ENCODE measurements at regions not wholly inside any gene's neighbourhood (a gene's known extent, or its start where the extent isn't known, plus 50 kb on each side); places are given as distances from the start of the nearest gene placed in this dataset.

DNA sequence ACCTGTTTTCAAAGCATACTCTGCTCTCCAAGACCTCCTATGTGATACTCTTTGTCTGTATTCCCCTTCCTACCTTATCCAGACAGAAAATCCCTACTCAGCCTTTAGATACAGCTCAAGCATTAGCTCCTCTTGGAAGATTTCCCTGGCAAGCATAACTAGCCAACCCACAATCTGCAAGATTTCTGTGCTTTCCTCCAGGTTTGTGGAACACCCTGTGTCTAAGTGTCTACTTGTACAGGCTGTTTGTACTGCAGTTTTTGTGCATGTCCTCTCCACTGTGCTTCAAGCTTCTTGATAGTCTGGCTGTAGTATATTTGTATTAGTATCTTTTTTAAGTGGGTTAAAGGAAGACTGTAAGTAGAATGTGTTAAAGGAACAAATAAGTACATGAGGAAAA, 203.7 kb downstream of the RFC3 start:
- Histone ChIP-seq H2AFZ (ENCODE audit: low read depth, low read length) (no peak overlapping the region), H3K27me3 (ENCODE audit: insufficient read depth, low read length) (no peaks in the 10 kb centered on the region), H3K4me3 (ENCODE audit: low read length) (no peak overlapping the region), H3K9me3 (ENCODE audit: low read length) (peaks cover 2% of the 10 kb centered on the region), H3K4me1 (ENCODE audit: insufficient read depth, low read length) (no peaks in the 10 kb centered on the region), H3K36me3 (ENCODE audit: insufficient read depth, low read length) (no peaks in the 10 kb centered on the region)

DNA sequence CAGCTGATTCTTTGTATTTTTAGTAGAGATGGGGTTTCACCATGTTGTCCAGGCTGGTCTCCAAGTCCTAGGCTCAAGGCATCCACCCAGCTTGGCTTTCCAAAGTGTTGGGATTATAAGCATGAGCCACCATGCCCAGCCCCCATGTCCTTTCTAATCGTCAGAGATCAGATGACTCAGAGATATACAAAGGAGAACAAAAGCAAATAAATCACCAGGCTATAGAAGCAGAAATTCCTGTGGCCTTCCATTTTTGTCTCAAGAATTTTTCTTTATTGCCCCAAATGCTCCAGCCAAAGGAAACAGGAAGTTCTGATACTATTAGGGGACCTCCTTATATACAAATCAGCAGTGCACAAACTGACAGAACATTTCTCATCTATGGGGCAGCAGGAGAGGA, 207.8 kb downstream of the RFC3 start:
- H3K36me3 ChIP-seq (ENCODE audit: insufficient read depth, low read length) = no peaks in the 10 kb centered on the region
- H3K9me3 ChIP-seq (ENCODE audit: low read length) = peaks cover 2% of the 10 kb centered on the region
- no peaks in the 10 kb centered on the region for H3K4me1 ChIP-seq (ENCODE audit: insufficient read depth, low read length)
- no peak overlapping the region for H3K4me3 ChIP-seq (ENCODE audit: low read length)
- H3K27me3 ChIP-seq (ENCODE audit: insufficient read depth, low read length) = no peaks in the 10 kb centered on the region
- no peak overlapping the region for H2AFZ ChIP-seq (ENCODE audit: low read depth, low read length)

DNA sequence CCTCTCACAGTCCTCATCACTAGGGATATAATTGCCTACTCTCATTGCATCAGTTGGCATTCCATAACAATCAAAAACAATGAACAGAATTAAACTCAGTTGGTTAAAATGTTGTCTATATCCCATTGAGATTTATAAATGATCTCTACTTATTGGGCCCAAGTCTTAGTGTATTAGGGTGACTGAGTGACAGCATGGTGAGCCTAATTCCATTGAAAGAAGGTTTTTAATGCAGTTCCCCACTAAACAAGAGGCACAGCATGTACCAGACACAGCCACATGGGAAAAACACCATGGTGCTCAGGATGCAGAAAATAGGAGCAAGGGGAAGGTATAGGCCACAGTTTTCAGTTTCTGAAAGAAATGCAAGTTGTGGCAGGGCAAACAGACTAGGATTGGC, 208.4 kb downstream of the RFC3 start:
- no peaks in the 10 kb centered on the region for H3K27me3 ChIP-seq (ENCODE audit: insufficient read depth, low read length)
- H3K4me3 ChIP-seq (ENCODE audit: low read length) = no peak overlapping the region
- H3K4me1 ChIP-seq (ENCODE audit: insufficient read depth, low read length) = no peaks in the 10 kb centered on the region
- no peak overlapping the region for H2AFZ ChIP-seq (ENCODE audit: low read depth, low read length)
- H3K9me3 ChIP-seq (ENCODE audit: low read length) = peaks cover 2% of the 10 kb centered on the region
- H3K36me3 ChIP-seq (ENCODE audit: insufficient read depth, low read length) = no peaks in the 10 kb centered on the region

DNA sequence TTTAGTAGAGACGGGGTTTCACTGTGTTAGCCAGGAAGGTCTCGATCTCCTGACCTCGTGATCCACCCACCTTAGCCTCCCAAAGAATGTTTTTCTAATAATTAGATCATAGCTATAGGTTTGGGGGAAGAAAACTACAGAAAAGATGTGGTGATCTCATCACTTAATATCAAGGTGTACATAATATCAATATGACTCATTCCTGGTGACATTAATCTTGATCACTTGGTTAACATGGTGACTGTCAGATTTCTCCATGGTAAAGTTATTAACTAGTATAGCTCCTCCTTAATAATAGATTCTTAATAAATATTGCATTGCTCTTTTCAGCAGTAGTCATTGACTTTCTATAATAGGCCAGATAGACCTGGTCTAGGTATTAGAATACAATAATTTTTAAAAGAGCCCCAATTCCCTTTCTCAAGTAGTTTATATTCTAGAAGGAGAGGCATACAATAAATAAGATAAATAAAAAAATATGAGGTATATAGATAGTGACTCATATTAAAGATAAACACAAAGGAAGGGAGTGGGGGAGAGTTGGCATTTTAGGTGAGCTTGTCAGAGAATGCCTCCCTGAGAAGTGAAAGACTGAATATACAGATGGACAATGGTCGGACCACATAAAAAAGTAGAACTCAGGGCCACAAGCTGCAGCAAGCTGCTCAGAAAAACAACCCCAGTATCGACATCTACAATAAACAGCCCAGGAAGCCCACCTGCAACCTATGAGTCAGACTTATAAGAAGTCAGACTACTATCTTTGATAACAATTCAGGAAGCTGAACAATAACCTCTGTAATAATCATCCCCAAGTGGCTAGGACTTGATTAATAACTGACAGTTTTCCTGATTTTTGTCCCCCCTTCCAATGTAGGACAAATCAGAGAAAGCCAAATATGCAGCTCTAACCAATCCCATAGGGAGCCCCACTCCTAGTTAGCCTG, 210.8 kb downstream of the RFC3 start:
- Histone ChIP-seq H3K4me1 (ENCODE audit: insufficient read depth, low read length) (no peaks in the 10 kb centered on the region), H3K9me3 (ENCODE audit: low read length) (no peaks in the 10 kb centered on the region), H3K27me3 (ENCODE audit: insufficient read depth, low read length) (no peaks in the 10 kb centered on the region), H3K36me3 (ENCODE audit: insufficient read depth, low read length) (no peaks in the 10 kb centered on the region), H2AFZ (ENCODE audit: low read depth, low read length) (no peak overlapping the region), H3K4me3 (ENCODE audit: low read length) (no peak overlapping the region)

DNA sequence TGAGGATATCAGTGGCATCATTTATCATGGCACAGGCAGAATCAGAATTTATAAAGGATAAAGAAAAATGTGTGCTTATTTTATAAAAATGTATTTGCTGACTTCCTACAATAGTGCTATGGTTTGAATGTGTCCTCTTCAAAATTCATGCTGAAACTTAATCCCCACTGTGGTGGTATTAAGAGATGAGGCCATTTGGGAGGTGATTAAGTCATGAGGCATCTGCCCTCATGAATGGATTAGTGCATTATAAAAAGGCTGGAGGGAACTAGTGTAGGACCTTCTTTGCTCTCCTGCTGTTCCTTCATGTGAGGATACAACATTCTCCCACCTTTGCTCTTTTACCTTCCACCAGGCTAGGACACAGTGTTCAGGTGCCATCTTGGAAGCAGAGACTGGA, 212.8 kb downstream of the RFC3 start:
- Histone ChIP-seq H3K4me3 (ENCODE audit: low read length) (no peak overlapping the region), H3K27me3 (ENCODE audit: insufficient read depth, low read length) (no peaks in the 10 kb centered on the region), H3K9me3 (ENCODE audit: low read length) (peaks cover 4% of the 10 kb centered on the region), H3K36me3 (ENCODE audit: insufficient read depth, low read length) (no peaks in the 10 kb centered on the region), H3K4me1 (ENCODE audit: insufficient read depth, low read length) (no peaks in the 10 kb centered on the region), H2AFZ (ENCODE audit: low read depth, low read length) (no peak overlapping the region)

DNA sequence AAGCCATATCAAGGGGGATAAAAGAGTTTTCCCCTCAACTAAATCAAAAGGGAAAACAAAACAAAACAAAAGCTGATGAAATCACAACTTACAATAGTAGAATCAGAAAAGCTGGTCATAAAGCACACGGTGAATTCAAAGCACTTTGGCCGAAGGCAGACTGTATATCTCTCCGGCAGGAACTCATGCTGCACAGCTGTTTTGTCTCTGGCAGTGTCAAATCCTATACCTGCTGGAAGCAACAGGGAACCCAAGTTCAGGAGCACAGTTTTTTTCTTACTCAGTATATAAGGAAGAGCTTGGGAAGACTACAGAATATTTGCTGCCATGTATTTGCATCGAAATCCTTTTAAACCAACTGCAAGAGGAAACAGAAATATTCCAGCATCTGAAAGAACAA, 213.7 kb downstream of the RFC3 start:
- Histone ChIP-seq H3K36me3 (ENCODE audit: insufficient read depth, low read length) (no peaks in the 10 kb centered on the region), H2AFZ (ENCODE audit: low read depth, low read length) (no peak overlapping the region), H3K4me3 (ENCODE audit: low read length) (no peak overlapping the region), H3K27me3 (ENCODE audit: insufficient read depth, low read length) (no peaks in the 10 kb centered on the region), H3K4me1 (ENCODE audit: insufficient read depth, low read length) (no peaks in the 10 kb centered on the region), H3K9me3 (ENCODE audit: low read length) (peaks cover 4% of the 10 kb centered on the region)

DNA sequence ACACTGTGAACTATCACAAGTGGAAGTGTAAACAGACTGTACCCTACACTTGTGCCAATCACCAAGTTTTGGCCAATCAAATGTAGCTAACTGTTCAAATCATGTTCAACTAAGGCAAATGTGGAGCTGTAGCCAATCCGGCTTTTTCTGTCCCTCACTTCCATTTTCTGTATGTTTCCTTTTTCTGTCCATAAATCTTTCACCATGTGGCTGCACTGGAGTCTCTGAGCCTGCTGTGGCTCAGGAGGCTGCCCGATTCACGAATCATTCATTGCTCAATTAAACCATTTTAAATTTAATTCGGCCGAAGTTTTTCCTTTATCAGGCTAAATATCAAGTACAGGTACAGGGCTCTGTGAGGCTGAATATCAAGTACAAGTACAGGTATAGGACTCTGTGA, 216.5 kb downstream of the RFC3 start:
- Histone ChIP-seq H3K36me3 (ENCODE audit: insufficient read depth, low read length) (no peaks in the 10 kb centered on the region), H3K9me3 (ENCODE audit: low read length) (peaks cover 4% of the 10 kb centered on the region), H3K4me3 (ENCODE audit: low read length) (no peak overlapping the region), H3K4me1 (ENCODE audit: insufficient read depth, low read length) (peaks cover 9% of the 10 kb centered on the region), H3K27me3 (ENCODE audit: insufficient read depth, low read length) (no peaks in the 10 kb centered on the region), H2AFZ (ENCODE audit: low read depth, low read length) (no peak overlapping the region)

DNA sequence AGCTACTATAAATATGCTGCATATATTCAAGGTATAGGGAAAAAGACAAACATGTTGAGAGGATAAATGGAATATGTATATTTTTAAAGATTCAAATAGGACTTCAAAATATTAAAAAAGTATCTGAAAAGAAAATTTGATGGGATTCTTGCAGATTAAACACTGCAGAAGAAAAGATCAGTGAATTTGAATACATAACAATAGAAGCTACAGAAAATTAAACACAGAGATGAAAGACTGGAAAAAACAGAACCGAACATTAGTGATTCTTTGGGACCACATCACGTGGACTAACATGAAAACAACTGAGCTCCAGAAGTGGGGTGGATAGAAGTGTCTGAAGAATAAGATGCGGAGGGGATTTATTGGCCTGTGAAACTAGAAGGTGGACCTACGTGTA, 217.2 kb downstream of the RFC3 start:
- H3K36me3 ChIP-seq (ENCODE audit: insufficient read depth, low read length) = no peaks in the 10 kb centered on the region
- H3K4me1 ChIP-seq (ENCODE audit: insufficient read depth, low read length) = peaks cover 9% of the 10 kb centered on the region
- H2AFZ ChIP-seq (ENCODE audit: low read depth, low read length) = no peak overlapping the region
- no peak overlapping the region for H3K4me3 ChIP-seq (ENCODE audit: low read length)
- H3K9me3 ChIP-seq (ENCODE audit: low read length) = peaks cover 4% of the 10 kb centered on the region
- no peaks in the 10 kb centered on the region for H3K27me3 ChIP-seq (ENCODE audit: insufficient read depth, low read length)

DNA sequence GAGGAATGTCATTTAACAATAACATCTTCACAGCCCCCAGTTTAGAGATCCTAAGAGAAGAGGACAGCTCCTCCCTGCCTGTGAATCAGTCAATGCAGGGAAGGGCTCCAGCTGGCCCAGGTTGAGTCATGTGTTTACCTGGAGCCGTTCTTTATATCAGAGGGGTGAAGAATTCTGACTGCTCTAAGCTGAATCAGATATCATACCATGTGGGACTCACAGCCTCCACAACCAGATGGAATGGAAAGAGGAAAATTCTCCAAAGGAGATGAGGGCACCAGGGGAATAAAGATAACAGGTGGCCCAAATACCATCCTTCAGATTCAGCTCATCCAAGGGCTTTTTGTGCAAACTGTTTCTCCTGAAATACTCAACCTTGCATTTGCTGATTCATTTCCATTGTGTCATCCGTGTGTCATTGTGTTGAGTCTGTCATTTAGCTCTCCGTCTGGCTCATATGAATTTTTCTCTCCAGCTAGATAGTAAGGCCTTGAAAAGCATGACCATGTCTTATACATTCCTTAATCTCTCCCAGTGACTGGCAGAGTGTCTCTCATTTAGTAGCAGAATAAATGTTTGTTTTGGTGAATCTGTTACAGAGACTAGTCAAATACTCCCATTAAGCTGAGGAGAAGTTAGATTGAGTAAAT, 217.9 kb downstream of the RFC3 start:
- Histone ChIP-seq H3K36me3 (ENCODE audit: insufficient read depth, low read length) (no peaks in the 10 kb centered on the region), H3K4me1 (ENCODE audit: insufficient read depth, low read length) (peaks cover 9% of the 10 kb centered on the region), H3K27me3 (ENCODE audit: insufficient read depth, low read length) (no peaks in the 10 kb centered on the region), H3K9me3 (ENCODE audit: low read length) (peaks cover 4% of the 10 kb centered on the region), H2AFZ (ENCODE audit: low read depth, low read length) (no peak overlapping the region), H3K4me3 (ENCODE audit: low read length) (no peak overlapping the region)

DNA sequence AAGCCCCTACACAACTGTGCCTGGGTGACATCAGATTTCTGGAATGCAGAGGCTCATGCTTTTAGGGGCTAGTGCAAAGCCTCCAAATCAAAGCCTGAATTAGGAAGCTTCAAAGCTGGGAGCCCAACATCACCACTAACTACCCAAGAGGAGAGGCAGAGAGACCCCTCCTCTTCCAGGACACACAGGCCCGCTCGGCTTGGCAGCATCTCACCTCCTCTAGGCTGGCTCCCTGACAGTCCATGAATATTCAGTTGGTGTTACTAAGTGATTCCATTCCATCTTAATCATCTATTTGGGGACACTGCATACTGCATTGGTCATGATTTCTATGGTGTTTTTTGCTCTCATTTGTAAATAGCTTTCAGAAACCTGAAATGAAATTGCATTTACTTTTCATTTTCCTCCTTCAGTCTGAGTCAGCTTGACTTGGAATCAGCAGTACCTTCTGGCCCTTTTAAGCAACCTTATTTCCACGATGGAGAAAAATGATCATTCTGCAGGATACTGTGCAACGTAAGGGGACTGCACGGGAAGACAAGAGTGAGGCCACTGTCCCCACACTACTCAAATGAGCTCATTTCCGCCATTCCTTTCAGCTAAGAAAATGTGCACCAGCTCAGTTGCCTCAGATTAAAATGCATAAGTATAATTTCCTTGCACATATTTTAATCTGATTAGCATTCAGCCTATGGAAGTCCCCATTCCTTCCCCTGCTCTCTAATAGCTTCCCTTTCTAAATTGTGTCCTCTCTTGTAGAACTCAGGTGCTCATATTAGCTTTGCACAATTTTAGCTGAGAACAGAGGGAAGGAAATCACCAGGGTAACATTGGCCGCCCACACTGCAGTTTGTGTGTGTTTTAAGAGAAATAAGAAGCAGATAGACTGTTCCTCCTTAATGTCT, 219.9 kb downstream of the RFC3 start:
- no peak overlapping the region for H3K4me3 ChIP-seq (ENCODE audit: low read length)
- H3K36me3 ChIP-seq (ENCODE audit: insufficient read depth, low read length) = no peaks in the 10 kb centered on the region
- H3K27me3 ChIP-seq (ENCODE audit: insufficient read depth, low read length) = no peaks in the 10 kb centered on the region
- H3K4me1 ChIP-seq (ENCODE audit: insufficient read depth, low read length) = peaks cover 9% of the 10 kb centered on the region
- H2AFZ ChIP-seq (ENCODE audit: low read depth, low read length) = no peak overlapping the region
- H3K9me3 ChIP-seq (ENCODE audit: low read length) = peaks cover 4% of the 10 kb centered on the region

DNA sequence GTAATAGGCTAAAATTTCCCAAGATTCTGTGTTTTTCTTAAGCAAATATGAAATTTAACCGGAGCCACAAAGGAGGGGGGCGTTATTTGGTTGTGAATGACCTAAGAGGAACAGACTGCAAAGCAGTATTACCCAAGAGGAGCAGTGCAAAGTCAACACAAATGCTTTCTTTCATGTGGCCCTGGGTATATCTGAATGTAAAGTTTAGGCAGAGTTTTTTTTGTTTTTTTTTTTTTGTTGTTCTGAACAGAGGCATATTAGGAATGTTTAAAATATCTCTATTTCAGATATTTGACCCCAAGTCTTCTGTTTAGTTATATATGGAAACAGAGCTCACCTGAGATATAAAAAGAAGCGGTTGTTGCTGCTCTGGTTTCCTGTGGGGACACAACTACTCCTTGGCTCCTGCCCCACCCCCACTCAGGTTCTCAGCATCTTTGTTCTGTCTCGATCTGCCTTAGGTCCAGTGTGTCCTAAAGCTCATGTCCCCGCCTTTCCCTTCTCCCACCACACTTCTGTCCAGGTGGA, 220.7 kb downstream of the RFC3 start:
- no peak overlapping the region for H3K4me3 ChIP-seq (ENCODE audit: low read length)
- peaks cover 4% of the 10 kb centered on the region for H3K9me3 ChIP-seq (ENCODE audit: low read length)

DNA sequence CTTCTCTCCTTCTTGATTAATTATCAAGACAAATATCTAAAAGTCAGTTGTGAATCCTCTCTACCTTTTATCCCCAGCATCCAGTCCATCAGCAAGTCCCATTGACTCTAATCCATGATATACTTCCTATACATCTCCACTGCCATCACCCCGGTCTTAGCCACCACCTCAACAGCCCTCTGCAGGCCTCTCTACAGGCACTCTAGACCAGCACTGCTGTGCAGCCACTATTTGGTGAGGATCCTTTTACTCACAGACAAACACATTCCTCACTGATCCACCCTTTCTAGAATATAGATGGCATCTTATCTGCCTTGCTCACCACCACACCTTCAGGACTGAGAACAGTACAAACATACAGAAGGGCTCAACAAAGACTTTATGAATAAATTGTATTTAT, 221.7 kb downstream of the RFC3 start:
- Histone ChIP-seq H3K9me3 (ENCODE audit: low read length) (peaks cover 4% of the 10 kb centered on the region), H3K27me3 (ENCODE audit: insufficient read depth, low read length) (no peaks in the 10 kb centered on the region), H2AFZ (ENCODE audit: low read depth, low read length) (no peak overlapping the region), H3K4me1 (ENCODE audit: insufficient read depth, low read length) (peaks cover 9% of the 10 kb centered on the region), H3K4me3 (ENCODE audit: low read length) (no peak overlapping the region), H3K36me3 (ENCODE audit: insufficient read depth, low read length) (no peaks in the 10 kb centered on the region)

More for the DNA sequence above, 220.7 kb downstream of the RFC3 start:
- Histone ChIP-seq H3K4me1 (ENCODE audit: insufficient read depth, low read length) (peaks cover 9% of the 10 kb centered on the region), H3K36me3 (ENCODE audit: insufficient read depth, low read length) (no peaks in the 10 kb centered on the region), H2AFZ (ENCODE audit: low read depth, low read length) (no peak overlapping the region), H3K27me3 (ENCODE audit: insufficient read depth, low read length) (no peaks in the 10 kb centered on the region)

Measured in neuron (in vitro differentiated cells).